ENCODE measurements at regions not wholly inside any gene's neighbourhood (a gene's known extent, or its start where the extent isn't known, plus 50 kb on each side); places are given as distances from the start of the nearest gene placed in this dataset.

- TF ChIP-seq RFX5 (IDR thresholded peaks at IDR 0.05; ENCODE audit: low read depth, low read length) (no peak), NR2F1 (conservative IDR thresholded peaks at IDR 0.05) (no peak), POLR2AphosphoS5 (IDR thresholded peaks at IDR 0.05; ENCODE audit: low read length) (no peak), CTCF (IDR thresholded peaks at IDR 0.05 in 2 of 3, conservative IDR thresholded peaks at IDR 0.05 in 1 of 3; ENCODE audit: control insufficient read depth in 2 of 3, extremely low read depth in 1 of 3, insufficient read depth in 1 of 3, low read depth in 3 of 3, low read length in 3 of 3) (no peak), DPF2 (IDR thresholded peaks at IDR 0.05) (no peak), BCLAF1 (IDR thresholded peaks at IDR 0.05) (no peak)
Observed at GRCh38 chr6:14696367-14696766, 549.5 kb upstream of the JARID2 start.

Data from GM12878 (cell line).